AG04450 (cell line): ENCODE measurements at regions not wholly inside any gene's neighbourhood (a gene's known extent, or its start where the extent isn't known, plus 50 kb on each side); places are given as distances from the start of the nearest gene placed in this dataset.

Source experiments
- CTCF ChIA-PET: fragments of 300-600, 350-600 bp; formaldehyde crosslinking; extraction: SDS; loops from one replicate; lab custom pipeline; 2022; ENCODE audit warnings: antibody characterized with exemption, inconsistent platforms; lab: Charles Lee
- POLR2A ChIA-PET: fragments of 350-600 bp; formaldehyde crosslinking; extraction: SDS; loops from one replicate; lab custom pipeline; 2021; ENCODE audit warnings: antibody characterized with exemption, inconsistent platforms; lab: Yijun Ruan, JAX
- DNase-seq: peaks from one replicate; pipeline ENCODE4 v3.0.0-alpha.2; 2011; ENCODE audit warnings: low read depth, low spot score
- H3K27ac ChIP-seq: one replicate; pipeline ENCODE4 v1.5.1; 2012; ENCODE audit warnings: low read depth, low read length, control low read depth
- H3K27me3 ChIP-seq: one replicate; pipeline ENCODE4 v1.6.0; 2012; ENCODE audit warnings: low read length; ENCODE audit not compliant: control insufficient read depth, insufficient read depth
- H3K4me3 ChIP-seq: 2 replicates; pipeline ENCODE4 v1.5.1; 2011; ENCODE audit warnings: mild to moderate bottlenecking, low read depth, low read length, control low read depth
- H3K9me3 ChIP-seq: 2 replicates; pipeline ENCODE4 v1.5.1; 2012; ENCODE audit warnings: low read length; ENCODE audit not compliant: control insufficient read depth, insufficient read depth
- CTCF ChIP-seq: IDR thresholded peaks from 2 replicates; pipeline ENCODE4 v1.5.1; 2011; ENCODE audit warnings: low read depth, low read length, control low read depth, inconsistent platforms

GRCh38 chr2:57443973-57444521, 602.6 kb upstream of the VRK2 start:
- CTCF ChIA-PET = no interaction called here
- Histone ChIP-seq H3K27me3 (no peaks in the 10 kb centered on the region), H3K9me3 (no peaks in the 10 kb centered on the region; the same call in 1 of the 2 replicates), H3K27ac (no peak overlapping the region), H3K4me3 (no peak overlapping the region)
- no peak for DNase-seq
- TF ChIP-seq CTCF = no peak
- POLR2A ChIA-PET = no interaction called here

GRCh38 chr2:57444752-57445430, 601.7 kb upstream of the VRK2 start:
- ChIA-PET POLR2A (no interaction called here), CTCF (no interaction called here)
- no peaks in the 10 kb centered on the region for H3K27me3 ChIP-seq
- no peak overlapping the region for H3K4me3 ChIP-seq
- no peak for TF ChIP-seq CTCF
- H3K9me3 ChIP-seq = no peaks in the 10 kb centered on the region; the same call in 1 of the 2 replicates
- H3K27ac ChIP-seq = no peak overlapping the region
- DNase-seq = no peak

- H3K27ac ChIP-seq = no peak overlapping the region
- no peak for TF ChIP-seq CTCF
- CTCF ChIA-PET = no interaction called here
- H3K27me3 ChIP-seq = no peaks in the 10 kb centered on the region
- peaks cover 3% of the 10 kb centered on the region for H3K9me3 ChIP-seq
- no peak overlapping the region for H3K4me3 ChIP-seq
- POLR2A ChIA-PET = no interaction called here
- DNase-seq = no peak
Observed at GRCh38 chr2:57448816-57449215, 597.8 kb upstream of the VRK2 start.

- Histone ChIP-seq H3K4me3 (no peak overlapping the region), H3K27me3 (no peaks in the 10 kb centered on the region), H3K27ac (no peak overlapping the region), H3K9me3 (peaks cover 3% of the 10 kb centered on the region)
- POLR2A ChIA-PET = no interaction called here
- no peak for TF ChIP-seq CTCF
- CTCF ChIA-PET = no interaction called here
- DNase-seq = no peak
Observed at GRCh38 chr2:57450170-57450569, 596.4 kb upstream of the VRK2 start.

- Histone ChIP-seq H3K27ac (no peak overlapping the region), H3K9me3 (peaks cover 3% of the 10 kb centered on the region; the same call in 1 of the 2 replicates), H3K4me3 (no peak overlapping the region), H3K27me3 (no peaks in the 10 kb centered on the region)
- no peak for DNase-seq
- CTCF ChIA-PET = no interaction called here
- no peak for TF ChIP-seq CTCF
- POLR2A ChIA-PET = no interaction called here
Observed at GRCh38 chr2:57452634-57453033, 594.0 kb upstream of the VRK2 start.
